ENCODE measurements at regions not wholly inside any gene's neighbourhood (a gene's known extent, or its start where the extent isn't known, plus 50 kb on each side); places are given as distances from the start of the nearest gene placed in this dataset.

- DNase-seq (ENCODE audit: low read depth in 3 of 3) = no peak
Measured at GRCh38 chr2:238963161-238963970, 115.5 kb downstream of the TWIST2 start.

GRCh38 chr2:238963971-238964328, 116.1 kb downstream of the TWIST2 start:
- DNase-seq (ENCODE audit: low read depth in 3 of 3) = no peak

DNA sequence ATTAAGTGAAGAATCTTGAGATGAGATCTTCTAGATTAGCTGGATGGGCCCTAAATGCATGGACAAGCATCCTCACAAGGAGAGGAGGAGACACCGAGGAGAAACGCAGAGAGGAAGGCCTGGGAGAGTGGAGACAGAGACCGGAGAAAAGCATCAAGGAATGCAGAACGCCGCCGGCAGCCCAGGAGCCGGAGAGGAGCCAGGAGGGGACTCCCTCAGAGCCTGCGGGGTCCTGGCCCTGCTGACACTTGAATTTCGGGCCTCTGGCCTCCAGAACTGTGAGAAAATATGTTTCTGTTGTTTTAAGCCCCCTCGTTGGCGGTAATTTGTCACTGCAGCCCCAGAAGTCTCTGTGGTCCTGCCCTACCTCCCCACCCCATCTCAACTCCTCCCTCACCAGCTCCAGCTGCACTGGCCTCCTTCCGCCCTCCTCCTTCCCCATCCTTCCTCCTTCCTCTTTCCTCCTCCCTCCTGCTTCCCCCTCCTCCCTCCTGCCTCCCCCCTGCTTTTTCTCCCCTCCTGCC, 116.7 kb downstream of the TWIST2 start:
- no peak for DNase-seq (ENCODE audit: low read depth in 3 of 3)

- no peak for DNase-seq (ENCODE audit: low read depth in 3 of 3)
Measured at GRCh38 chr2:238965371-238966071, 117.6 kb downstream of the TWIST2 start.

GRCh38 chr2:238966072-238966937, 118.4 kb downstream of the TWIST2 start:
- DNase-seq (ENCODE audit: low read depth in 3 of 3) = no peak

DNA sequence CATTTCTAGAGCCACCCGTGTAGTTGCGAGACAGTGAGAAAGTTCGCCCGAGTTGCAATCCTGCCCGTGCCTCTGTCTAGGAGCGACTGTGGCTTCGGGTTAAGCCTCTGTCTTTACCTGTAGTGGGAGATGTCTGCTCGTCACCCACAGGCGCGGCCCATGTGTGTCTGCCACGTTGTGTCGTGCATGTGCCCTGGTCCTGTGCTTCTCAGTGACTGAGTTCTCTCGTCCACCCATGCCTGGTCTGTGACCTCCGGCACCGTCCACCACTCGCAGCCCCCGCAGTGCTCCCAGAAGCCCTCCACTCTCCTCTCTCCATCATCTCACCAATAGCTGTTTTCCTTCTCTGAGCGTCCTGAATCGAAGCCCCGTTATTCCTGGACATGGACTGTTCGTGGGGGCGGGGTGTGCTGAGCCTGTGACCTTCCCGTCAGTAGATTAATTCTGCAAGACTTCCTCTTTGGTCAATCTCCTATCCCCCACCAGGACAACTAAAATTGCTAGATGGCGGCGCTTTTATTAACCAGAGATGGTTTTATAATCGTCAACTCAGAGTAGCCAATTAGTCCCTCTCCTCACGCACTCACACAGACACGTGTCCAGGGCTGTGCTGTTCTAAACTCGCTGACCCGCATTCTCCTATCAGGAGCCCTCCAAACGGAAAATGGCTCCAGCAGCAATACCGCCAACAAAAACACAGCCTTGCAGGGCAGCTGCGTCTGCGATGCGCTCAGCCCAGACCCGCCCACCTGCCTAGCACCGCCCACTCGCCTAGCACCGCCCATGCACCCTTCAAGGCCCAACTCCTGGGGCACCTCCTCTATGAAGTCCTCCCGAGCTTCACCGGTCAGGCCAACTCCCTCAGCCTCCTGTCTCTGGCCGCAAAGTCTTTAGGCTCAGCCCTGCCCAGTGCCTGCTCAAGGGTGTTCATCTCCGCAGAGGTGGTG, 119.4 kb downstream of the TWIST2 start:
- DNase-seq (ENCODE audit: low read depth in 3 of 3) = no peak

DNA sequence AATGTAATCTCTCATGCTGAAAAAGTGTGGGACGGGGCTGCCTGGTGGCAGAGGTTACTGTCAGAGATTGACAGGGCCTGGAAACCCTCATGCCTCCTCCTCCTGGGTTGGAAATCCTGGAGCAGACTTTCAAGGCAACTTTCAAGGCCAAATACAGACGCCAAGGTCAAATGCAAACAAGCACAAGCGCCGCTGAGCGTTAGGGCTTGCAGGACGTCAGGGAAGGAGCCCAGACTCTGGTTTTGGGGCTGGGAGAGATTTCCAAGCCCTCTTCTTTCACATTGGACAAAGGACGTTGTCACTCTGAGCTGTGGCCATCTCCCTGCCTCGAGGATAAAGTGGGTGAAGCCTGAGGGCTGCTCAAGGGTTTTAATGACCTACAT, 120.1 kb downstream of the TWIST2 start:
- no peak for DNase-seq (ENCODE audit: low read depth in 3 of 3)

GRCh38 chr2:238968616-238969384, 120.9 kb downstream of the TWIST2 start:
- no peak for DNase-seq (ENCODE audit: low read depth in 3 of 3)

DNA sequence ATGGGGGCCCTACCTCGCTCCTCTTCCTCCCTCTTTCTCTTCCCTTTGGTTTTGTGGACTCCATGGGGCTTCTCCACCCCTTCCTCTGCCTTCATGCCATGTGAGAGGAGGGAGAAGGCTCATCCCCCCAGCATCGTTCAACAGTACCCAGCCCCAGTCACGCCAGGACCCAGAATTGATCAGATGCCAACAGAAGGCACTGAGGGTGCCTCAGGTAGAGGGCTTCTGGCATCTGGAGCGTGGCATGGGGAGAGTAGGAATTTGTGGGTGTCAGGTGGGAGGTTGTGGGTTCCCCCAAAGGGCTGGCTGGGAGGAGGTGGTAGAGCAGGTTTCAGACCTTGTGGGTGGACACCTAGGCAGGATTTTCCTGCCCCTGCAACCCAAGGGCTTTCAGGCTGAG, 122.0 kb downstream of the TWIST2 start:
- no peak for DNase-seq (ENCODE audit: low read depth in 3 of 3)

- peak in 2 of 3 donors; percentile 21 to 27 for DNase-seq (ENCODE audit: low read depth in 3 of 3)
Measured at GRCh38 chr2:238970553-238971081, 122.7 kb downstream of the TWIST2 start.

DNA sequence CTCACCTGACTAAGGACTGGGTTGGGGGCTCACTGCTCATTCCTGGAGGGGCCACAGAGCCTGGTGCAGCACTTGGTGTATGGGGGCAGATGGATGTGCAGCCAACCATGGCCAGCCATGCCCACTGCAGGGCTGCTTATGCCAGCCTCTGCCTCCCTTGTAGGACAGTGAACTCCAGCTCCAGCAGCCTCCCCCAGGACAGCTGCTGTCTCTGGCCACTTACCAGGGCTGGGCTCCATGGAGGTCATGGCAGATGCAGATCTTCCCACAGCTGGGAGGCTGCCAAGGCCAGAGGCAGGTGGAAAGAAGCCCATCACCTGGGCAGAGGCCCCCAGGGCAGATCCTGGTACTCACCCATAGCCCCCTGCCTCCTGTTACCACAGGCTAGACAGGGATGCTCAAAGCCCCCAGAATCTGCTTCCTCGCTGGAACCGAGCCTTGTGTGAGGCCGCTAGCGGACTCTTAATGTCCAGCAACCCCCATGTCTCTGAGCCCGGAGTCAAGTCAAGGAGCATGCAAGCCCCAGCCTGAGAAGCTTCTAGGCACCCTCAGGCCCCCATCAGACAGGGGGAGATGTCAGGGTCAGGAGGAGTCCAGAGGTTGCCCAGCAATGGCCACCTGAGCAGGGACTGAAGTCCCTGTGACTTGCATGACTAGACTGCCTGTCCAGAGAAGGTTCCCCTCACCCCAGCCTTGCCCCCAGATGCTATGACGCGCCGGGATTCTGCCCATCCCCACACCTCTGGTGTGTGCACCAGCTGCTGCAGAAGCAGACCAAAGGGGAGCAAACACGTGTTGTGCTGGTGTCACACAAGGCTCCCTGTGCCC, 123.6 kb downstream of the TWIST2 start:
- no peak for DNase-seq (ENCODE audit: low read depth in 3 of 3)

DNA sequence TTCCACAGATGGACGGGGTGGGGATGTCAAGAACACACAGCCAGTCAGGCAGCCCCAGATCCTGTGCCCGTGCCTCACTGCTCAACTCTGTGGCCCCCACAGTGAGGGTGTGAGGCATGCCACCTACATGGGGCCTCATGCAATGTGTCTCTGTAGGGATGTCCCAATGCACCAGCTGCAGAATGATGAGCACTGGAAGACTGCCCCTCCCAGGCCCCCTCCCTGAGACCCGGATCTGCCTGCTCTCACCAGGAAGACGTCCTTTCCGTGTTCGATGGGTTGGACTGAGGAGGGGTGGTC, 124.2 kb downstream of the TWIST2 start:
- no peak for DNase-seq (ENCODE audit: low read depth in 3 of 3)

- no peak for DNase-seq (ENCODE audit: low read depth in 3 of 3)
Measured at GRCh38 chr2:238973038-238973739, 125.3 kb downstream of the TWIST2 start.

GRCh38 chr2:238974081-238974480, 126.2 kb downstream of the TWIST2 start:
- DNase-seq (ENCODE audit: low read depth in 3 of 3) = no peak

DNA sequence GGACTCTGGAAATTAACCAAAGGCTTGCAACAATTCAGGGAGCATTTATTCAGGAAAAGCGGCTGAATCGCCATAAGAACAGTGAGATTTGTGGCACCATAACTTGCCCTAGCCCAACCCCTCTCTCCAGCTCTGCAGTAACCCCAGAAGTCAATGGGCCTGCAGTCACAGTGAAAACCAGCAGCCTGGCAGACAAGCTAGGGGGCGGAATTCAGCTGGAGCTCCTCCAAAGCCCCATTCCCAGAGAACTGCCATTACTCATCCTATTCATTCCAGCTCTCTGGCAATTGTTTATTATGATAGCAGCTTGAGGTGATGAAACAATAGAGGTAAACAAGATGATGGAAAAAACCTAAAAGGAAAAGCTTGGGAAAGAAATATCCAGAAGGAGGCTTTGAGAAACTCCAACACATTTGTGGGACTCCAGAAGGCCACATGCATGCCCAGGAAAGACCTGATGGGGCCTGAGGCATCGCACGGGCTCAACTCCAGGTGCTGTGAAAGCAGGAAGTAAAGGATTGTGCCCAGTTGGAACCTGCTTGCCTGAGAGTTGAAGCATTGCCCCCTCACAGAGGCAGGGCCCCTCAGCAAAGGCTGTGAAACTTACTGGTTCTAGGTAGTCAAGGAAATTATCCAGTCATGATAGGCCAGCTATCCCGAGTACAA, 126.7 kb downstream of the TWIST2 start:
- DNase-seq (ENCODE audit: low read depth in 3 of 3) = no peak

DNA sequence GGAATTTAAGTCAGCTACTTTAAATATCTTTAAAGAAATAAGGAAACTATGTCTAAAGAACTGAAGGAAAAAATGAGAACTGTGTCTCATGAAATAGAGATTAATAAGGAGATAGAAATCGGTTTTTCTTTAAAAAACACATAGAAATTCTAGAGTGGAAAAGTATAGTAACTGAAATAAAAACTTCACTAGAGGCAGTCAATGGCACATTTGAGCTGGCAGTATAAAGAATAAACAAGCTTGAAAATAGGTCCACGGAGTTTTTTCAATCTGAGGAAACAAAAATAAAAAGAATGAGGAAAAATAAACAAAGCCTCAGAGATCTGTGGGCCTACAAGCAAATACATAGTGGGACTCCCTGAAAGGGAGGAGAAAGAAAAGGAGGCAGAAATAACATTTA, 127.5 kb downstream of the TWIST2 start:
- no peak for DNase-seq (ENCODE audit: low read depth in 3 of 3)

- no peak for DNase-seq (ENCODE audit: low read depth in 3 of 3)
Measured at GRCh38 chr2:238978497-238978896, 130.6 kb downstream of the TWIST2 start.

- DNase-seq (ENCODE audit: low read depth in 3 of 3) = no peak
Measured at GRCh38 chr2:238979636-238980035, 131.8 kb downstream of the TWIST2 start.
